ENCODE measurements at regions not wholly inside any gene's neighbourhood (a gene's known extent, or its start where the extent isn't known, plus 50 kb on each side); places are given as distances from the start of the nearest gene placed in this dataset.

- intact Hi-C loops (cut with DNase I): no loop called here
- TF ChIP-seq, protein P1, sequence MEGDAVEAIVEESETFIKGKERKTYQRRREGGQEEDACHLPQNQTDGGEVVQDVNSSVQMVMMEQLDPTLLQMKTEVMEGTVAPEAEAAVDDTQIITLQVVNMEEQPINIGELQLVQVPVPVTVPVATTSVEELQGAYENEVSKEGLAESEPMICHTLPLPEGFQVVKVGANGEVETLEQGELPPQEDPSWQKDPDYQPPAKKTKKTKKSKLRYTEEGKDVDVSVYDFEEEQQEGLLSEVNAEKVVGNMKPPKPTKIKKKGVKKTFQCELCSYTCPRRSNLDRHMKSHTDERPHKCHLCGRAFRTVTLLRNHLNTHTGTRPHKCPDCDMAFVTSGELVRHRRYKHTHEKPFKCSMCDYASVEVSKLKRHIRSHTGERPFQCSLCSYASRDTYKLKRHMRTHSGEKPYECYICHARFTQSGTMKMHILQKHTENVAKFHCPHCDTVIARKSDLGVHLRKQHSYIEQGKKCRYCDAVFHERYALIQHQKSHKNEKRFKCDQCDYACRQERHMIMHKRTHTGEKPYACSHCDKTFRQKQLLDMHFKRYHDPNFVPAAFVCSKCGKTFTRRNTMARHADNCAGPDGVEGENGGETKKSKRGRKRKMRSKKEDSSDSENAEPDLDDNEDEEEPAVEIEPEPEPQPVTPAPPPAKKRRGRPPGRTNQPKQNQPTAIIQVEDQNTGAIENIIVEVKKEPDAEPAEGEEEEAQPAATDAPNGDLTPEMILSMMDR (IDR thresholded peaks at IDR 0.05): no peak
- no peaks in the 10 kb centered on the region for H3K4me1 ChIP-seq
Measured at GRCh38 chr2:2806711-2807110, 475.6 kb upstream of the MYT1L start.

DNA sequence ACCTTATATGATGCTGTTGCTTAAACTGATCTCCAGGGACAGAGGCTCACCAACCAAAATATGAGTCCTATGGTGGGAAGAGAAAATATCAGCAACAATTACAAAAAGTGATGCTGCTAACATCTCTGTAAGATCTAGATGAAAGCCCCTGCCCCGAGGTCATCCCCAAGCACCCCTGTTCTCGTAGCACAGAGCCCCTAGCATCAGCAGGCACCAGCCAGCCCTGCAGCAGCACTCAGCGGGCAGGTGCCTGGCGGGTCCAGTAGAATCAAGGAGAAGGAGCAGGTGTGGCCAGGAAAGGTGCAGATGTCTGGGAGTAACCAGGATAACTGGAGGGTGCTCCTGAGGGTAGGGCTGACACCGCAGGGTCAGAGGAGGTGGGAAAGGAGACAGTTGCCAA is 474.2 kb upstream of the MYT1L start:
- H3K9me3 ChIP-seq: no peaks in the 10 kb centered on the region
- no peaks in the 10 kb centered on the region for H3K36me3 ChIP-seq
- TF ChIP-seq, protein P1 (IDR thresholded peaks at IDR 0.05): no peak
- H3K9ac ChIP-seq (ENCODE audit: low read depth in 2 of 2, low read length in 2 of 2): no peak overlapping the region
- no peak overlapping the region for H3K27ac ChIP-seq
- no peak for DNase-seq
- no peaks in the 10 kb centered on the region for H3K27me3 ChIP-seq
- intact Hi-C loops (cut with DNase I): no loop called here
- H3K4me3 ChIP-seq: no peak overlapping the region
- no peaks in the 10 kb centered on the region for H3K4me1 ChIP-seq

More at GRCh38 chr2:2806711-2807110, 475.6 kb upstream of the MYT1L start:
- Histone ChIP-seq H3K36me3 (no peaks in the 10 kb centered on the region), H3K9me3 (no peaks in the 10 kb centered on the region), H3K27ac (no peak overlapping the region), H3K27me3 (no peaks in the 10 kb centered on the region), H3K4me3 (no peak overlapping the region), H3K9ac (ENCODE audit: low read depth in 2 of 2, low read length in 2 of 2) (no peak overlapping the region)
- no peak for DNase-seq

DNA sequence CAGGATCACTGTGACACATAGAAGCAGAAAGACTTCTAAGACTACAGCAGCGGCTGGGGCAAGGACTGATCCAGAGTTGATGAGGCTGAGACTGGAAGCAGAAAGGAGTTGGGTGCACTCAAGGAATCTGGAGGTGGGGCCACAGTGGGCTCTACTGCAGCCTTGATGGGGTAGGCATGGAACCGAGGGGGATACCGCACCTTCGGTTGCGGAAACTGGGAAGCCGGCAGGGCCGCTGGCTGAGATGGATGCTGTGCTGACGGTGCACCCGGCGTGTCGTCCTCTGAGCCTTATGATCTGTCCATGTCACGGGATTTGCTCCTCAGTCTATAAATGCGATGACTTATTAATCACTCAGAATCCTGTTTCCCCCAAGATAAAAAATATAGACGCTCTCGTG is 473.5 kb upstream of the MYT1L start:
- TF ChIP-seq, protein P1 (IDR thresholded peaks at IDR 0.05): no peak
- intact Hi-C loops (cut with DNase I): no loop called here
- H3K27me3 ChIP-seq: no peaks in the 10 kb centered on the region
- no peaks in the 10 kb centered on the region for H3K4me1 ChIP-seq
- H3K9ac ChIP-seq (ENCODE audit: low read depth in 2 of 2, low read length in 2 of 2): no peak overlapping the region
- DNase-seq: no peak
- H3K9me3 ChIP-seq: no peaks in the 10 kb centered on the region
- no peaks in the 10 kb centered on the region for H3K36me3 ChIP-seq
- H3K27ac ChIP-seq: no peak overlapping the region
- no peak overlapping the region for H3K4me3 ChIP-seq

- Histone ChIP-seq H3K36me3 (no peaks in the 10 kb centered on the region), H3K4me1 (no peaks in the 10 kb centered on the region), H3K9me3 (no peaks in the 10 kb centered on the region), H3K27ac (no peak overlapping the region), H3K27me3 (no peaks in the 10 kb centered on the region), H3K9ac (ENCODE audit: low read depth in 2 of 2, low read length in 2 of 2) (no peak overlapping the region), H3K4me3 (no peak overlapping the region)
- TF ChIP-seq, protein P1 (IDR thresholded peaks at IDR 0.05): no peak
- DNase-seq: no peak
- intact Hi-C loops (cut with DNase I): no loop called here
Measured at GRCh38 chr2:2801458-2801857, 470.4 kb upstream of the MYT1L start.

DNA sequence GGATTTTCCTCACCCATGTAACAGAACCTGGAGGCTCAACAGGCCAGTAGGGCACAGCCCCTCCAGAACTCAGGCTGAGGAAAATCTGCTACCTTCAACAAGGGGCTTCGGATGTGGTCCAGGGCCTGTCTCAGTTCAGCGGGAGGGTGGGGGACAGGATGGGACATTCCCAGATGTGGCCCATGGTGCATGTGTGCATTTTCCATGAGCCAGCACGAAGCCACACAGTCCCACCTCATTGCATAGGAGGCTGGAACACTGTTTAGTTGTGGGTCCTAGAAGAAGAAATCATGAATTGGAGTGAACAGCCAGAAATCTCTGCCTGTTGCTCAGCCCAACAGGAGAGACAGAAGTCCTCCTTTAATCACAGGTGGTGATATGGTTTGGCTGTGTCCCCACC is 469.6 kb upstream of the MYT1L start:
- H3K4me3 ChIP-seq: no peak overlapping the region
- TF ChIP-seq, protein P1 (IDR thresholded peaks at IDR 0.05): no peak
- no peaks in the 10 kb centered on the region for H3K4me1 ChIP-seq
- no peak overlapping the region for H3K9ac ChIP-seq (ENCODE audit: low read depth in 2 of 2, low read length in 2 of 2)
- H3K36me3 ChIP-seq: no peaks in the 10 kb centered on the region
- no peak for DNase-seq
- no peaks in the 10 kb centered on the region for H3K9me3 ChIP-seq
- intact Hi-C loops (cut with DNase I): no loop called here
- H3K27me3 ChIP-seq: no peaks in the 10 kb centered on the region
- H3K27ac ChIP-seq: no peak overlapping the region

- H3K4me1 ChIP-seq: no peaks in the 10 kb centered on the region
- no peak for DNase-seq
- intact Hi-C loops (cut with DNase I): no loop called here
- no peak overlapping the region for H3K9ac ChIP-seq (ENCODE audit: low read depth in 2 of 2, low read length in 2 of 2)
- TF ChIP-seq, protein P1 (IDR thresholded peaks at IDR 0.05): no peak
- no peaks in the 10 kb centered on the region for H3K9me3 ChIP-seq
- no peak overlapping the region for H3K27ac ChIP-seq
- no peaks in the 10 kb centered on the region for H3K27me3 ChIP-seq
- no peaks in the 10 kb centered on the region for H3K36me3 ChIP-seq
- H3K4me3 ChIP-seq: no peak overlapping the region
Measured at GRCh38 chr2:2800001-2800400, 468.9 kb upstream of the MYT1L start.

All from colonic mucosa (tissue), 4 donors.